Activated effector memory CD4-positive, alpha-beta T cell treated with anti-CD3 and anti-CD28 coated beads, Interleukin-2, amount 50 U/mL, for 16 hours (primary cell): ENCODE measurements at regions not wholly inside any gene's neighbourhood (a gene's known extent, or its start where the extent isn't known, plus 50 kb on each side); places are given as distances from the start of the nearest gene placed in this dataset.

Experiments used
- DNase-seq: peaks from one replicate; pipeline ENCODE4 v3.0.0-alpha.2; 2020

GRCh38 chr4:38609614-38610013 lies 54.4 kb upstream of the KLF3 start:
- no peak for DNase-seq

GRCh38 chr4:38610521-38610920 lies 53.5 kb upstream of the KLF3 start:
- no peak for DNase-seq

- no peak for DNase-seq
Observed at GRCh38 chr4:38610966-38611431, 53.0 kb upstream of the KLF3 start.

- DNase-seq, result no peak
Observed at GRCh38 chr4:38611676-38612075, 52.3 kb upstream of the KLF3 start.

GRCh38 chr4:38612646-38613414 lies 51.2 kb upstream of the KLF3 start:
- no peak for DNase-seq
